ENCODE measurements at regions not wholly inside any gene's neighbourhood (a gene's known extent, or its start where the extent isn't known, plus 50 kb on each side); places are given as distances from the start of the nearest gene placed in this dataset.

DNA sequence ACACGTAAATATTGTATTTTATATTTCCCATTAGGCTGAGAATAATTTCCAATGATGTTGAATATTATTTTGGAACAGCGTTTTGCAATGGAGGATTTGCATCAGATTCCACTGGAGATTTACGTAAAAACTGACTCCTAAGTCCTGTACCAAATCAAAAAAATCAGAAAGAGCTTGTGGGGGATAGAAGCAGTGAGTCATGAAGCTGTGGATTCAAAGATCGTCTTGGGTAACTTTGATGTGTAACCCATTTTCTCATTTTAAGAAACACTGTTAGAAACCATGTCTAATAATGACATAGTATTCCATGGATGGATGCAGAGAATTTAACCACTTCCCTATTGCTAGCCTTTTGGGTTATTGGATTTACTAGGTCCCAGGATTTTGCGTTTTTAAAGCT lies 158.6 kb downstream of the INHBA start:
- H3K36me3 ChIP-seq (replicated peaks; ENCODE audit: insufficient read depth, low read depth) = no peaks in the 10 kb centered on the region

DNA sequence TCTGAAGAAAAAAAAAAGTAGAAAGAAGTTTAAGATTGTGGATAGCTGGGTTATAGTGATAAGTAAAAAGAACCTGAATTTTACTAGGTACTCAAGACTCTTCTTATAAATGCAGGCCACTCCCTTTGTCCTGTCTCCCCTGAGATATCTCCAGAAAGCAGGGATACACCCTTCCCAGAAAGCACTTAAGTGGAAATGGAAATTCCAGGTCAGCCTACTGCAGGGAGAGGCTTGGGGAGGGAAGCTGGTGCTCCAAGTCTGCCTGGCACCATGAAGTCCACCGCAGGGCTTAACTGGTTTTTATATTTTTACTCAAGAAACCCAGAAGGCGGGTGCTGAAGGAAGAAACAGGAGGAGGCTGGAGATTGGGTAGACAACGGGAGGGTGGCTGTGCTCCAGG lies 162.3 kb downstream of the INHBA start:
- Histone ChIP-seq H3K79me2 (no peaks in the 10 kb centered on the region), H3K4me3 (no peak overlapping the region), H3K4me1 (ENCODE audit: insufficient read depth) (no peaks in the 10 kb centered on the region), H2AFZ (no peak overlapping the region), H4K20me1 (ENCODE audit: insufficient read depth, poor library complexity, severe bottlenecking) (no peaks in the 10 kb centered on the region), H3K4me2 (no peak overlapping the region), H3K27me3 (no peaks in the 10 kb centered on the region), H3K9me2 (replicated peaks; ENCODE audit: insufficient read depth) (no peaks in the 10 kb centered on the region), H3K27ac (no peak overlapping the region), H3K36me3 (replicated peaks; ENCODE audit: insufficient read depth, low read depth) (no peaks in the 10 kb centered on the region), H3K9me3 (ENCODE audit: low read depth) (no peaks in the 10 kb centered on the region)
- WGBS (ENCODE audit: low lambda C conversion rate, missing lambda C conversion rate) = 86% methylated on average over 3 of the region's 3 CpGs
- TF ChIP-seq EZH2phosphoT487 (IDR thresholded peaks at IDR 0.05; ENCODE audit: low read depth, severe bottlenecking, unreplicated experiment) (no peak), EZH2 (IDR thresholded peaks at IDR 0.05; ENCODE audit: borderline replicate concordance) (no peak)
- TF ChIP-seq, protein P1, sequence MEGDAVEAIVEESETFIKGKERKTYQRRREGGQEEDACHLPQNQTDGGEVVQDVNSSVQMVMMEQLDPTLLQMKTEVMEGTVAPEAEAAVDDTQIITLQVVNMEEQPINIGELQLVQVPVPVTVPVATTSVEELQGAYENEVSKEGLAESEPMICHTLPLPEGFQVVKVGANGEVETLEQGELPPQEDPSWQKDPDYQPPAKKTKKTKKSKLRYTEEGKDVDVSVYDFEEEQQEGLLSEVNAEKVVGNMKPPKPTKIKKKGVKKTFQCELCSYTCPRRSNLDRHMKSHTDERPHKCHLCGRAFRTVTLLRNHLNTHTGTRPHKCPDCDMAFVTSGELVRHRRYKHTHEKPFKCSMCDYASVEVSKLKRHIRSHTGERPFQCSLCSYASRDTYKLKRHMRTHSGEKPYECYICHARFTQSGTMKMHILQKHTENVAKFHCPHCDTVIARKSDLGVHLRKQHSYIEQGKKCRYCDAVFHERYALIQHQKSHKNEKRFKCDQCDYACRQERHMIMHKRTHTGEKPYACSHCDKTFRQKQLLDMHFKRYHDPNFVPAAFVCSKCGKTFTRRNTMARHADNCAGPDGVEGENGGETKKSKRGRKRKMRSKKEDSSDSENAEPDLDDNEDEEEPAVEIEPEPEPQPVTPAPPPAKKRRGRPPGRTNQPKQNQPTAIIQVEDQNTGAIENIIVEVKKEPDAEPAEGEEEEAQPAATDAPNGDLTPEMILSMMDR (IDR thresholded peaks at IDR 0.05; ENCODE audit: poor library complexity) = no peak
- DNase-seq (ENCODE audit: low spot score) = no peak

More for the DNA sequence above, 158.6 kb downstream of the INHBA start:
- Histone ChIP-seq H3K27ac (no peak overlapping the region), H3K79me2 (no peaks in the 10 kb centered on the region), H3K27me3 (no peaks in the 10 kb centered on the region), H4K20me1 (ENCODE audit: insufficient read depth, poor library complexity, severe bottlenecking) (no peaks in the 10 kb centered on the region), H3K4me2 (no peak overlapping the region), H3K9me3 (ENCODE audit: low read depth) (no peaks in the 10 kb centered on the region), H3K9me2 (replicated peaks; ENCODE audit: insufficient read depth) (no peaks in the 10 kb centered on the region), H2AFZ (no peak overlapping the region), H3K4me1 (ENCODE audit: insufficient read depth) (no peaks in the 10 kb centered on the region), H3K4me3 (no peak overlapping the region)
- TF ChIP-seq EZH2phosphoT487 (IDR thresholded peaks at IDR 0.05; ENCODE audit: low read depth, severe bottlenecking, unreplicated experiment) = no peak
- TF ChIP-seq, protein P1 (IDR thresholded peaks at IDR 0.05; ENCODE audit: poor library complexity) = no peak
- no peak for TF ChIP-seq EZH2 (IDR thresholded peaks at IDR 0.05; ENCODE audit: borderline replicate concordance)
- WGBS (ENCODE audit: low lambda C conversion rate, missing lambda C conversion rate) = 79% methylated on average over 5 of the region's 5 CpGs
- no peak for DNase-seq (ENCODE audit: low spot score)

DNA sequence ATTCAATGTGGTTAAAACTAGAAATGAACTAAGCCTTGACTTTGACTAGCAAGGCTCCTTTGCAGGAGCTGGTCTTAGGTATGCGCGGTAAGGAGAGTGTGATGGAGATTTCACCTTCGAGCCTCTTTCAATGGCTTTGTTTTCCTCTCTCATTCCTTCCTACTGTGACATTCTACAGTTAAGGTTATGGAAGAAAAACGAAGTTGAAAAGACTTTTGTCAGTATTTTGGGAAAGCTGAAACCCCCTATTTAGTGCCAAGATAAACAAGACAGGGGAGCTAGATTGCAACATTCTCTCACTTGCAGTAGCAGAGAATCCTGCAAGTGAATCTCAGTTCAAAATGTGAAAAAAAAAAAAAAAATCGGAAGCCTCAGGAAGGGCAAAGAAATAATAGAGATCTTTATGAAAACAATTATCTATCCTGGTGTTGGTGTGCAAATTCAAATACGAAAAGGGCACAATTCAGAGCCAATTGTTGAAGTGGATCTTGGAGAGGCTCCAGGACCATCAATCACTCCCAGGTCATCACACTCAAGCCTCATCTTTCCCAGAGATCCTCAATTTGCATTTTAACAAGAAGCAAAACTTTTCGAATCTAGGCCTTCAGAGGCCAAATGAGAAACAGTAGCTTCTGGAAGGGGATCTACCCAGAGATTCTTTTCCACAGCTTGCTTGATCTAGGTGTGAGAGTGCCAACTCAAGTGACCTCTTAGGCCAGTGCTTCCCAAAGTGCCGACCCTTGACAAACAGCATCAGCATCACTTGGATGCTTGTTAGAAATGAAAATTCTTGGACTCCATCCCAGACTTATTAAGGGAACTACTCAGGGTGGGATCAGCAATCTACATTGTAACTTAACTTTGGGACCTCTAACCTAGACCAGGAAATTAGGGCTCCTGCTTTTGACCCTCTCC lies 163.8 kb downstream of the INHBA start:
- H3K9me2 ChIP-seq (replicated peaks; ENCODE audit: insufficient read depth) = no peaks in the 10 kb centered on the region
- no peaks in the 10 kb centered on the region for H3K79me2 ChIP-seq
- H3K4me1 ChIP-seq (ENCODE audit: insufficient read depth) = no peaks in the 10 kb centered on the region
- H3K4me2 ChIP-seq = no peak overlapping the region
- no peaks in the 10 kb centered on the region for H3K36me3 ChIP-seq (replicated peaks; ENCODE audit: insufficient read depth, low read depth)
- H3K4me3 ChIP-seq = no peak overlapping the region
- no peak for TF ChIP-seq EZH2 (IDR thresholded peaks at IDR 0.05; ENCODE audit: borderline replicate concordance)
- TF ChIP-seq EZH2phosphoT487 (IDR thresholded peaks at IDR 0.05; ENCODE audit: low read depth, severe bottlenecking, unreplicated experiment) = no peak
- TF ChIP-seq, protein P1 (IDR thresholded peaks at IDR 0.05; ENCODE audit: poor library complexity) = no peak
- no peak overlapping the region for H3K27ac ChIP-seq
- H4K20me1 ChIP-seq (ENCODE audit: insufficient read depth, poor library complexity, severe bottlenecking) = no peaks in the 10 kb centered on the region
- H3K27me3 ChIP-seq = no peaks in the 10 kb centered on the region
- no peaks in the 10 kb centered on the region for H3K9me3 ChIP-seq (ENCODE audit: low read depth)
- no peak for DNase-seq (ENCODE audit: low spot score)
- WGBS (ENCODE audit: low lambda C conversion rate, missing lambda C conversion rate) = 61% methylated on average over 8 of the region's 8 CpGs
- no peak overlapping the region for H2AFZ ChIP-seq
